OCI-LY1 (cell line): ENCODE measurements at regions not wholly inside any gene's neighbourhood (a gene's known extent, or its start where the extent isn't known, plus 50 kb on each side); places are given as distances from the start of the nearest gene placed in this dataset.

ENCODE experiments used
- H2AFZ ChIP-seq: fragments of 200-600 bp; sonication (generic), shearing (Covaris generic); 2 replicates; pipeline ENCODE4 v1.6.0; 2014; ENCODE audit warnings: antibody characterized with exemption, mild to moderate bottlenecking, low read length
- H3F3A ChIP-seq: fragments of 200-600 bp; sonication (generic), shearing (Covaris generic); 2 replicates; pipeline ENCODE4 v1.6.0; 2014; ENCODE audit warnings: mild to moderate bottlenecking, antibody characterized with exemption, low read length, moderate library complexity; ENCODE audit not compliant: insufficient read depth
- H3K27ac ChIP-seq: fragments of 200-600 bp; sonication (generic); 2 replicates; pipeline ENCODE4 v1.5.1; 2014; ENCODE audit warnings: low read length, mixed run types, mild to moderate bottlenecking, low read depth; ENCODE audit not compliant: poor library complexity, severe bottlenecking
- H3K27me3 ChIP-seq: fragments of 200-600 bp; sonication (generic); 2 replicates; pipeline ENCODE4 v1.6.0; 2014; ENCODE audit warnings: antibody characterized with exemption, mild to moderate bottlenecking, low read length, moderate library complexity; ENCODE audit not compliant: insufficient read depth
- H3K36me3 ChIP-seq: fragments of 200-600 bp; sonication (generic); 2 replicates; pipeline ENCODE4 v1.6.1; 2014; ENCODE audit warnings: mild to moderate bottlenecking, antibody characterized with exemption, low read length, moderate library complexity, mixed read lengths; ENCODE audit not compliant: insufficient read depth
- H3K4me1 ChIP-seq: fragments of 200-600 bp; sonication (generic); 2 replicates; pipeline ENCODE4 v1.5.1; 2014; ENCODE audit warnings: mild to moderate bottlenecking, low read length, moderate library complexity; ENCODE audit not compliant: insufficient read depth, severe bottlenecking
- H3K4me2 ChIP-seq: fragments of 200-600 bp; sonication (generic), shearing (Covaris generic); 2 replicates; pipeline ENCODE4 v1.6.1; 2014; ENCODE audit warnings: low read length
- H3K4me3 ChIP-seq: fragments of 200-600 bp; sonication (generic); 2 replicates; pipeline ENCODE4 v1.5.1; 2014; ENCODE audit warnings: low read length, low read depth, mild to moderate bottlenecking, mixed read lengths; ENCODE audit not compliant: poor library complexity, severe bottlenecking
- H3K79me2 ChIP-seq: fragments of 200-600 bp; shearing (Covaris generic); 2 replicates; pipeline ENCODE4 v1.6.1; 2016; ENCODE audit warnings: mixed run types, low read length, mixed read lengths; ENCODE audit not compliant: insufficient read depth
- H3K9ac ChIP-seq: fragments of 200-600 bp; sonication (generic), shearing (Covaris generic); 2 replicates; pipeline ENCODE4 v1.6.1; 2014; ENCODE audit warnings: mild to moderate bottlenecking, low read length, mixed read lengths
- H3K9me2 ChIP-seq: fragments of 200-600 bp; sonication (generic), shearing (Covaris generic); 2 replicates; pipeline ENCODE4 v1.6.1; 2014; ENCODE audit warnings: low read depth, mild to moderate bottlenecking, low read length, mixed read lengths
- H3K9me3 ChIP-seq: fragments of 200-600 bp; shearing (Covaris generic); 2 replicates; pipeline ENCODE4 v1.6.1; 2014; ENCODE audit warnings: low read length, mixed read lengths
- H4K20me1 ChIP-seq: fragments of 200-600 bp; sonication (generic), shearing (Covaris generic); 2 replicates; pipeline ENCODE4 v1.6.0; 2016; ENCODE audit warnings: mild to moderate bottlenecking, low read length; ENCODE audit not compliant: insufficient read depth
- EZH2 ChIP-seq: fragments of 200-600 bp; sonication (generic), shearing (Covaris generic); IDR thresholded peaks from 2 replicates; pipeline ENCODE4 v1.8.0; 2017; ENCODE audit warnings: borderline replicate concordance, mixed run types, mild to moderate bottlenecking, antibody characterized with exemption, low read length, moderate library complexity, mixed read lengths
- TF ChIP-seq, protein P1 (sequence below): fragments of 200-600 bp; sonication (generic), shearing (Covaris generic); IDR thresholded peaks from 2 replicates; pipeline ENCODE4 v1.5.1; 2017; ENCODE audit warnings: mild to moderate bottlenecking, antibody characterized with exemption, low read length, moderate library complexity, mixed read lengths

DNA sequence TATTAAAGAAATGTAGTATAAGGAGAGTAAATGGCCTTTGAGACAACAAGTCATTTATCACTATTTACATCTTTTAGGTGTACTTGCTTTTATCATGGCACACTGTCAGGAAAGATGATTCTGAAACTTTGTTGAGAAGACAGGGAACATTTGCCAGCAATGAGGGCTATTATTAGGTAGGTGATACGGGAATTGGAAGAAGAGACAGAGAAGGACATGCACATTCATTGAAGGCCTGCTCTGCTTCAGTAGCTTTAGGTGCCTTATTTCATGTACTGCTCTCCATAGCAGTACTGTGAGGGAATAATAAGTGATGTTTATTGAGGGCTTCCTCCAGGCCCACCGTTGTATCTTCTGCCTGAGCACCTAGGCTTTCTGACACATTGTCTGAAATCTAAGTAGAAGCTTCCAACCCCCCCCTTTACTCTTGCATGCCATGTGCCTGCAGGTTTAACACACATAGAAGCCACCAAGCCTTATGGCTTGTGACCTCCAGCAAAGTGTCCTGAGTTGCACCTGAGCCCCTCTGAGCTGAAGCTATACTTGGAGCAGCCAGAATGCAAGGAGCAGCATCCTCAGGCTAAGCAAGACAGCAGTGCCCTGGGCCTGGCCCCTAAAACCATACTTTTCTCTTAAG, 275.2 kb upstream of the VLDLR start:
- Histone ChIP-seq H3K4me2 (no peak overlapping the region), H3K4me3 (no peak overlapping the region), H3K27me3 (no peaks in the 10 kb centered on the region), H3K4me1 (no peaks in the 10 kb centered on the region), H3K9ac (no peak overlapping the region), H3K36me3 (no peaks in the 10 kb centered on the region), H3K79me2 (no peaks in the 10 kb centered on the region), H4K20me1 (no peaks in the 10 kb centered on the region), H3K27ac (no peak overlapping the region), H2AFZ (no peak overlapping the region), H3K9me2 (no peaks in the 10 kb centered on the region), H3F3A (no peaks in the 10 kb centered on the region), H3K9me3 (no peaks in the 10 kb centered on the region)
- TF ChIP-seq, protein P1, sequence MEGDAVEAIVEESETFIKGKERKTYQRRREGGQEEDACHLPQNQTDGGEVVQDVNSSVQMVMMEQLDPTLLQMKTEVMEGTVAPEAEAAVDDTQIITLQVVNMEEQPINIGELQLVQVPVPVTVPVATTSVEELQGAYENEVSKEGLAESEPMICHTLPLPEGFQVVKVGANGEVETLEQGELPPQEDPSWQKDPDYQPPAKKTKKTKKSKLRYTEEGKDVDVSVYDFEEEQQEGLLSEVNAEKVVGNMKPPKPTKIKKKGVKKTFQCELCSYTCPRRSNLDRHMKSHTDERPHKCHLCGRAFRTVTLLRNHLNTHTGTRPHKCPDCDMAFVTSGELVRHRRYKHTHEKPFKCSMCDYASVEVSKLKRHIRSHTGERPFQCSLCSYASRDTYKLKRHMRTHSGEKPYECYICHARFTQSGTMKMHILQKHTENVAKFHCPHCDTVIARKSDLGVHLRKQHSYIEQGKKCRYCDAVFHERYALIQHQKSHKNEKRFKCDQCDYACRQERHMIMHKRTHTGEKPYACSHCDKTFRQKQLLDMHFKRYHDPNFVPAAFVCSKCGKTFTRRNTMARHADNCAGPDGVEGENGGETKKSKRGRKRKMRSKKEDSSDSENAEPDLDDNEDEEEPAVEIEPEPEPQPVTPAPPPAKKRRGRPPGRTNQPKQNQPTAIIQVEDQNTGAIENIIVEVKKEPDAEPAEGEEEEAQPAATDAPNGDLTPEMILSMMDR: no peak
- TF ChIP-seq EZH2: no peak

DNA sequence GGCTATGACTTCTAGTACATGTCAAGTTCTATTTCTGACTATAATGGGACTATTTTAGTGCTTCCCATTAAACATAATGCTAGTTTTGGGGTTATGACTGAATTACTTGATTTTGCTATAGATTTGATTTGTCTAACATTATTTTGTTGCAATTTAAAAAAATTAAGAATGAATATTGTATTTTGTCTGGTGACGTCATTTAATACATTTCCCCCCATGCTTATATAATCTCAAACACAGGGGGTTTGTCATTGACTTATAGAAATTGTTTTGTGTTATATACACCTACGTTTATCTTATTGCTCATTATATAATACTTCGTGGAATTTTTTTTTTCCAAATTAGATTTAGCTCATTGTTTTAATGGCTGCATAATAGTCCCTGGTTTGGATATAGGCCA, 270.3 kb upstream of the VLDLR start:
- TF ChIP-seq, protein P1: no peak
- no peak for TF ChIP-seq EZH2
- Histone ChIP-seq H3K36me3 (no peaks in the 10 kb centered on the region), H4K20me1 (no peaks in the 10 kb centered on the region), H2AFZ (no peak overlapping the region), H3F3A (no peaks in the 10 kb centered on the region), H3K9ac (no peak overlapping the region), H3K4me1 (peaks cover 10% of the 10 kb centered on the region), H3K27me3 (no peaks in the 10 kb centered on the region), H3K9me2 (no peaks in the 10 kb centered on the region), H3K4me2 (no peak overlapping the region), H3K27ac (no peak overlapping the region), H3K4me3 (no peak overlapping the region), H3K79me2 (no peaks in the 10 kb centered on the region), H3K9me3 (no peaks in the 10 kb centered on the region)

DNA sequence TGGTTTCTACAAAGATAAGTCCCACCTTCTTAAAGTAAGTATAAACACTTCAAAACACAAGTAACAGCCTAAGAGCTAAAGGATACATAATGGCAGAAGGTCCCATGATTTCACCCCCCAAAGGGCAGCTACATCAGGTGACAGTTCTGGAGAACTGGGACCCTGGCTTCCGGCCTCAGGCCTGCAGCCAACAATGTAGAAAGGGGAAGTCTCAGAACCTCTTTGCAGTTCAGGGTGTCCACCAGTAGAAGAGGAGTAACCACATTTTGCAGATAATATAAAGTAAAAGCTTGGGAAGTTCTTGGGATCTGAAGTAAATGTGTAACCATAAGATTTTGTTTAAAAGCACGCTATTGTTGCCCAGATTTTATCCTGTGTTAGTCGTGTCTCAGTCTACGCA, 267.4 kb upstream of the VLDLR start:
- no peaks in the 10 kb centered on the region for H4K20me1 ChIP-seq
- H3K4me1 ChIP-seq: peaks cover 10% of the 10 kb centered on the region
- TF ChIP-seq EZH2: no peak
- TF ChIP-seq, protein P1: no peak
- no peak overlapping the region for H3K27ac ChIP-seq
- H3K4me2 ChIP-seq: no peak overlapping the region
- H2AFZ ChIP-seq: no peak overlapping the region
- H3F3A ChIP-seq: no peaks in the 10 kb centered on the region
- no peaks in the 10 kb centered on the region for H3K27me3 ChIP-seq
- no peaks in the 10 kb centered on the region for H3K9me3 ChIP-seq
- H3K9me2 ChIP-seq: no peaks in the 10 kb centered on the region
- no peaks in the 10 kb centered on the region for H3K36me3 ChIP-seq
- no peak overlapping the region for H3K9ac ChIP-seq
- no peak overlapping the region for H3K4me3 ChIP-seq
- no peaks in the 10 kb centered on the region for H3K79me2 ChIP-seq
